ENCODE measurements at regions not wholly inside any gene's neighbourhood (a gene's known extent, or its start where the extent isn't known, plus 50 kb on each side); places are given as distances from the start of the nearest gene placed in this dataset.

DNA sequence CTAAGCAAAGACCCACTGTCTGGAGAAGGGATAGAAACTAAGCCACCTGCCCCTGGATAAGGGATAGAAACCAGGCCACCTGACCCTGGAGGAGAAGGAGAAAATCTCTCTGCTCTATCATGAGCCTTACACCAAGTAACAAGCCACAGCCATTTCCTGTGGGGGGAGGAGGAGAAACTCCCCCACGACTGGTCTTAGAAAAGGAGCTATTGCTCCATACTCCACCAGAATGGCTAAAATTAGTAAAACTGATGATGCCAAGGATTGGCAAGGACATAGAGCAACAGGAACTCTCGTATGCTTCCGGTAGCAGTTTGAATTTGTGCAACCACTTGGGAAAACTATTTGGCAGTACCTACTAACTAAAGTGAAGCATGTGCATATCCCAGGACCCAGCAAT is 70.8 kb downstream of the ACTL7B start:
- TF ChIP-seq CTCF (IDR thresholded peaks at IDR 0.05) (no peak), POLR2A (IDR thresholded peaks at IDR 0.05) (no peak), EP300 (IDR thresholded peaks at IDR 0.05) (no peak), POLR2AphosphoS5 (IDR thresholded peaks at IDR 0.05) (no peak)
